ENCODE measurements at regions not wholly inside any gene's neighbourhood (a gene's known extent, or its start where the extent isn't known, plus 50 kb on each side); places are given as distances from the start of the nearest gene placed in this dataset.

DNA sequence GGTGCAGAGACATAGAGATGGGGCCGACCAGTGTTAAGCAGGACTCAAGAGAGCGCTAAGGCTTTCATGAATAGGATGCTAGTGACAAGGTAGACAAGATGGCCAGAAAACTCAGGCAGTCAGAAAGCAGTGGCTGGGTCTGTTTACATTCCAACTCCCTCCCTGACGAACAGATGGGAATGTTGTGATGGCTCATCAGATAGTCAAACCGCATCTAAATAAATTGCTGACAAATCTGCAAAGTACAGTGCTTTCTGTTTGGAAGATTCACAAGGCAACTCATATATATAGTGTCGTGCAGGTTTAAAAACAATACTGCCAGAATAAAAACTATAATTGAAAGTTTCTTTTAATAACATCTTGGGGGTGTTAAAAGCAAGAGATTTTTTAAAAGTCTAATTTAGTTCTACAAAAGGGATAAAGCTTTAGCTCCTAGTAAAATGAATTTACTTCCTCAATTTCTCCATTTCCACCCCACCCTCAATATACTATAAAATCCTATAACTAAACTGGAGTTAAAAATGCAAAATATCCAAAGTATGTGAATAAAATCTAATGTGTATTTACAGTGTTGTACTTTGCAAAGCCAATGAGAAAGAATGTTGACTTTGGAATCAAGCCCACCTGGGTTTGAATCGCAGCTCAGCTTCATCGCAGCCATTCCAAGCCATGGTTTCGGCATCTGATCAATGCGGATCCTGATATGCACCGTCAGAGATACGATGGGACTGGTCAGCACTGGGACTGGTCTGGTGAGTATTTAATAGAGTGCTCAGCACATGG lies 247.3 kb upstream of the PDE10A start:
- TF ChIP-seq, protein P1, sequence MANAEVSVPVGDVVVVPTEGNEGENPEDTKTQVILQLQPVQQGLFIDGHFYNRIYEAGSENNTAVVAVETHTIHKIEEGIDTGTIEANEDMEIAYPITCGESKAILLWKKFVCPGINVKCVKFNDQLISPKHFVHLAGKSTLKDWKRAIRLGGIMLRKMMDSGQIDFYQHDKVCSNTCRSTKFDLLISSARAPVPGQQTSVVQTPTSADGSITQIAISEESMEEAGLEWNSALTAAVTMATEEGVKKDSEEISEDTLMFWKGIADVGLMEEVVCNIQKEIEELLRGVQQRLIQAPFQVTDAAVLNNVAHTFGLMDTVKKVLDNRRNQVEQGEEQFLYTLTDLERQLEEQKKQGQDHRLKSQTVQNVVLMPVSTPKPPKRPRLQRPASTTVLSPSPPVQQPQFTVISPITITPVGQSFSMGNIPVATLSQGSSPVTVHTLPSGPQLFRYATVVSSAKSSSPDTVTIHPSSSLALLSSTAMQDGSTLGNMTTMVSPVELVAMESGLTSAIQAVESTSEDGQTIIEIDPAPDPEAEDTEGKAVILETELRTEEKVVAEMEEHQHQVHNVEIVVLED (CRISPR knock-in tag; IDR thresholded peaks at IDR 0.05; ENCODE audit: borderline replicate concordance) = no peak
- no peak for TF ChIP-seq ZSCAN12 (CRISPR knock-in tag; IDR thresholded peaks at IDR 0.05)
- TF ChIP-seq MEIS1 (CRISPR knock-in tag; IDR thresholded peaks at IDR 0.05; ENCODE audit: borderline replicate concordance) = no peak
- no peak for TF ChIP-seq ZNF670 (CRISPR knock-in tag; IDR thresholded peaks at IDR 0.05; ENCODE audit: borderline replicate concordance)
- TF ChIP-seq, protein P2, sequence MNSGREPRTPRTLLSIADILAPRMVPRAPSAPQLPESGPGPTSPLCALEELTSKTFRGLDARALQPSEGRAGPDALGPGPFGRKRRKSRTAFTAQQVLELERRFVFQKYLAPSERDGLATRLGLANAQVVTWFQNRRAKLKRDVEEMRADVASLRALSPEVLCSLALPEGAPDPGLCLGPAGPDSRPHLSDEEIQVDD (CRISPR knock-in tag; IDR thresholded peaks at IDR 0.05; ENCODE audit: borderline replicate concordance) = no peak
- no peak for TF ChIP-seq ZNF501 (CRISPR knock-in tag; IDR thresholded peaks at IDR 0.05)
- no peak for TF ChIP-seq ZNF124 (CRISPR knock-in tag; IDR thresholded peaks at IDR 0.05)
- no peak for TF ChIP-seq ZFP62 (CRISPR knock-in tag; IDR thresholded peaks at IDR 0.05)
- no peak for TF ChIP-seq ZNF614 (CRISPR knock-in tag; IDR thresholded peaks at IDR 0.05; ENCODE audit: borderline replicate concordance)
- no peak for TF ChIP-seq ZNF644 (CRISPR knock-in tag; IDR thresholded peaks at IDR 0.05; ENCODE audit: low read depth)
- TF ChIP-seq, protein P3, sequence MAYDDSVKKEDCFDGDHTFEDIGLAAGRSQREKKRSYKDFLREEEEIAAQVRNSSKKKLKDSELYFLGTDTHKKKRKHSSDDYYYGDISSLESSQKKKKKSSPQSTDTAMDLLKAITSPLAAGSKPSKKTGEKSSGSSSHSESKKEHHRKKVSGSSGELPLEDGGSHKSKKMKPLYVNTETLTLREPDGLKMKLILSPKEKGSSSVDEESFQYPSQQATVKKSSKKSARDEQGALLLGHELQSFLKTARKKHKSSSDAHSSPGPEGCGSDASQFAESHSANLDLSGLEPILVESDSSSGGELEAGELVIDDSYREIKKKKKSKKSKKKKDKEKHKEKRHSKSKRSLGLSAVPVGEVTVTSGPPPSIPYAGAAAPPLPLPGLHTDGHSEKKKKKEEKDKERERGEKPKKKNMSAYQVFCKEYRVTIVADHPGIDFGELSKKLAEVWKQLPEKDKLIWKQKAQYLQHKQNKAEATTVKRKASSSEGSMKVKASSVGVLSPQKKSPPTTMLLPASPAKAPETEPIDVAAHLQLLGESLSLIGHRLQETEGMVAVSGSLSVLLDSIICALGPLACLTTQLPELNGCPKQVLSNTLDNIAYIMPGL (CRISPR knock-in tag; IDR thresholded peaks at IDR 0.05; ENCODE audit: borderline replicate concordance in 1 of 2, low read depth in 1 of 2) = no peak
- TF ChIP-seq ZNF296 (CRISPR knock-in tag; conservative IDR thresholded peaks at IDR 0.05) = no peak
- TF ChIP-seq EED (CRISPR knock-in tag; IDR thresholded peaks at IDR 0.05) = no peak
- TF ChIP-seq, protein P4, sequence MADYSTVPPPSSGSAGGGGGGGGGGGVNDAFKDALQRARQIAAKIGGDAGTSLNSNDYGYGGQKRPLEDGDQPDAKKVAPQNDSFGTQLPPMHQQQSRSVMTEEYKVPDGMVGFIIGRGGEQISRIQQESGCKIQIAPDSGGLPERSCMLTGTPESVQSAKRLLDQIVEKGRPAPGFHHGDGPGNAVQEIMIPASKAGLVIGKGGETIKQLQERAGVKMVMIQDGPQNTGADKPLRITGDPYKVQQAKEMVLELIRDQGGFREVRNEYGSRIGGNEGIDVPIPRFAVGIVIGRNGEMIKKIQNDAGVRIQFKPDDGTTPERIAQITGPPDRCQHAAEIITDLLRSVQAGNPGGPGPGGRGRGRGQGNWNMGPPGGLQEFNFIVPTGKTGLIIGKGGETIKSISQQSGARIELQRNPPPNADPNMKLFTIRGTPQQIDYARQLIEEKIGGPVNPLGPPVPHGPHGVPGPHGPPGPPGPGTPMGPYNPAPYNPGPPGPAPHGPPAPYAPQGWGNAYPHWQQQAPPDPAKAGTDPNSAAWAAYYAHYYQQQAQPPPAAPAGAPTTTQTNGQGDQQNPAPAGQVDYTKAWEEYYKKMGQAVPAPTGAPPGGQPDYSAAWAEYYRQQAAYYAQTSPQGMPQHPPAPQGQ (CRISPR knock-in tag; IDR thresholded peaks at IDR 0.05; ENCODE audit: borderline replicate concordance) = no peak
- TF ChIP-seq FOXA1 (IDR thresholded peaks at IDR 0.05) = no peak
- no peak for TF ChIP-seq FOXA1 (CRISPR knock-in tag; IDR thresholded peaks at IDR 0.05)
- no peak for TF ChIP-seq NCOA5 (CRISPR knock-in tag; IDR thresholded peaks at IDR 0.05)
- no peak for TF ChIP-seq ZNF781 (CRISPR knock-in tag; IDR thresholded peaks at IDR 0.05; ENCODE audit: borderline replicate concordance, not compliant biosample characterization)
- no peak for TF ChIP-seq GATAD2A (CRISPR knock-in tag; IDR thresholded peaks at IDR 0.05)
- no peak for TF ChIP-seq RORA (CRISPR knock-in tag; IDR thresholded peaks at IDR 0.05)
- no peak for TF ChIP-seq NFATC3 (CRISPR knock-in tag; IDR thresholded peaks at IDR 0.05)
- ChIA-PET CTCF (ENCODE audit: low intra/inter-chr PET ratio, low total read pairs) (no interaction called here), POLR2A (no interaction called here)
- Histone ChIP-seq H2AFZ (ENCODE audit: low read length) (no peak overlapping the region), H4K20me1 (ENCODE audit: insufficient read depth, low read length) (no peaks in the 10 kb centered on the region), H3K9ac (ENCODE audit: insufficient read depth, low read depth, low read length) (no peak overlapping the region), H3K4me1 (ENCODE audit: insufficient read depth, low read length) (no peaks in the 10 kb centered on the region), H3K4me3 (replicated peaks in 1 of 3; ENCODE audit: insufficient read depth in 1 of 3, low read depth in 2 of 3, low read length in 3 of 3) (no peak overlapping the region), H3K9me3 (ENCODE audit: low read length) (no peaks in the 10 kb centered on the region), H3K36me3 (replicated peaks in 1 of 2; ENCODE audit: control insufficient read depth in 1 of 2, insufficient read depth in 2 of 2, low read length in 2 of 2) (no peaks in the 10 kb centered on the region), H3K4me2 (ENCODE audit: low read depth, low read length) (no peak overlapping the region), H3K79me2 (ENCODE audit: insufficient read depth, low read length) (no peaks in the 10 kb centered on the region), H3K27ac (ENCODE audit: extremely low read length, insufficient read depth, low read length) (no peak overlapping the region), H3K27me3 (ENCODE audit: control insufficient read depth in 1 of 2, insufficient read depth in 2 of 2, low read length in 2 of 2) (peaks cover 2 to 48% of the 10 kb centered on the region in 2 experiments; a peak in 3 of 5 replicates)
- no TSS peak for BruUV-seq (replicated peaks)
- intact Hi-C loops (cut with micrococcal nuclease; ENCODE audit: unreplicated experiment) = no loop called here
- in situ Hi-C loops (cut with HindIII; ENCODE audit: extremely low pct_ligation_motif_present, low pct_unique_long_range_greater_than_20kb) = no loop called here
- ATAC-seq = no peak
- FAIRE-seq = no peak
- no peak for DNase-seq (ENCODE audit: low spot score)
- WGBS (ENCODE audit: low lambda C conversion rate) = 28% methylated on average over 11 of the region's 11 CpGs
